Activated T-helper 17 cell treated with anti-CD3 and anti-CD28 coated beads, Interleukin-2, amount 50 U/mL, for 72 hours (primary cell): ENCODE measurements at regions not wholly inside any gene's neighbourhood (a gene's known extent, or its start where the extent isn't known, plus 50 kb on each side); places are given as distances from the start of the nearest gene placed in this dataset.
"Not testable (repeated sequence)": the region's sequence is repeated elsewhere in the genome, so short reads cannot be mapped to it uniquely, and the experiment has no call there.

ENCODE experiments used
- ATAC-seq: fragments of 150-1000 bp; cut with Tn5 transposase; replicated peaks from 2 replicates; pipeline ENCODE4 v1.10.0; 2021; ENCODE audit warnings: mild to moderate bottlenecking, moderate library complexity
- H3K27ac Mint-ChIP-seq: one replicate; pipeline ENCODE4 v1.8.0; 2022; ENCODE audit warnings: mixed read lengths
- H3K27me3 Mint-ChIP-seq: one replicate; pipeline ENCODE4 v1.8.0; 2022; ENCODE audit warnings: mixed read lengths
- H3K36me3 Mint-ChIP-seq: one replicate; pipeline ENCODE4 v1.8.0; 2022; ENCODE audit warnings: low read depth, mild to moderate bottlenecking, mixed read lengths
- H3K4me1 Mint-ChIP-seq: one replicate; pipeline ENCODE4 v1.8.0; 2022; ENCODE audit warnings: mixed read lengths
- H3K4me3 Mint-ChIP-seq: one replicate; pipeline ENCODE4 v1.8.0; 2022; ENCODE audit warnings: mild to moderate bottlenecking, mixed read lengths
- H3K9me3 Mint-ChIP-seq: one replicate; pipeline ENCODE4 v1.8.0; 2022; ENCODE audit warnings: mixed read lengths

DNA sequence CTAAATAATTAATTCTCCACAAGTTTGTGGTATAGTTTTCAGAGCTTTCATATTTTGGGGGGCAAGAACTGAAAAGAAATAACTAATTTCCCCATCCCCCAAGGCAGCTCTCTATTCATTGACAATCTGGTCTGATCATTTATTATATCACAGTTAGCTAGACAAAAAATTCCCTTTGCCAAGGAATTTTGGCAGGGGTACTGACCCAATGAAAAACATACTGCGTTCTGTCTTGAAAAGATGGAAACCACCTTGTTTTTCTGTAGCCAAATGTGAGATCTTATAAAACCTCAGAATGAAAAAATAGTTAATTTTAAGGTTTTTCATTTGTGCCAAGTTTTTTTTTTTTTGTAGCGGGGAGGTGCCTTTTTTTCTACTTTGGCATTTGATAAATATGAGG lies 1008.9 kb downstream of the EFNA5 start:
- Mint-ChIP-seq H3K4me3 (no peak overlapping the region), H3K9me3 (peaks cover 10% of the 10 kb centered on the region), H3K4me1 (no peaks in the 10 kb centered on the region), H3K36me3 (no peaks in the 10 kb centered on the region), H3K27ac (no peak overlapping the region), H3K27me3 (no peaks in the 10 kb centered on the region)
- no peak for ATAC-seq

DNA sequence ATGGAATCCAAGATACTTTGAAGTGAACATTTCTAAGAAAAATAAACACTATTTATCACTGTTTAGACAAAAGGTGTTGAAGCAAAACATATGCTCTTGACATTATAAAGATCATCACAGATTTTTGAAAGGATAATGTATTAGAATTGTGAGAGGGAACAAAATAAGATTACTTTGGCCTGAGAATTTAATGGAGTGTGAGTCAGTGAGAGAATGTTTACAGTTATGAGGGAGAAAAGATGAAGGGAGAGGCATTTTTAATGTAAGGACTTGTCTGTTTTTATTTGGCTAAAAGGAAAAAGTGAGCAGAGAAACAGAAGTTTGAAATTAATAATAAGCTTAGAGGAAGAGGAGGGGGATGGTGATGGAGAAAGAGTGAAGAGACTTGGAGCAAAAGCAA lies 1010.1 kb downstream of the EFNA5 start:
- peaks cover 10% of the 10 kb centered on the region for H3K9me3 Mint-ChIP-seq

DNA sequence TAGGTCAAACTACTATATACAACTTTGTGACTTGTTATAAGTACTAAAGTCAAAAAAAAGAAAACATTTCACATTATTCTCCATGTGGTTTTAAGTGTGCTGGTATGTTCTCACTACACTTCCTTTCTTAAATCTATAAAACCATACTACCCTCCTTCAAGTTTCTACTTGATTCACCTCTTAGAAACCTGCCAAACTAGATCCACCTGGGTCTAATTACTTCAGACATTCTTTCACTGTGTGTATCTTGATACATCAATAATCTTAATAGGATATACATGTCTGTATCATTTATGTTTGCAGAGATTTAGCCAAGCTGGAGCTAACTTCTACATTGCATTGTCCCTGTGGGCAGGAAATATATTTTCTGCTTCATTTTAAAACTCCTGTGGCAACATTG lies 1012.6 kb downstream of the EFNA5 start:
- no peak overlapping the region for H3K4me3 Mint-ChIP-seq
- H3K27ac Mint-ChIP-seq, result no peak overlapping the region
- no peaks in the 10 kb centered on the region for H3K27me3 Mint-ChIP-seq
- no peaks in the 10 kb centered on the region for H3K4me1 Mint-ChIP-seq
- no peaks in the 10 kb centered on the region for H3K36me3 Mint-ChIP-seq
- no peak for ATAC-seq
- H3K9me3 Mint-ChIP-seq, result peaks cover 13% of the 10 kb centered on the region

More for the DNA sequence above, 1010.1 kb downstream of the EFNA5 start:
- Mint-ChIP-seq H3K4me1 (no peaks in the 10 kb centered on the region), H3K4me3 (no peak overlapping the region), H3K27ac (no peak overlapping the region), H3K27me3 (no peaks in the 10 kb centered on the region), H3K36me3 (no peaks in the 10 kb centered on the region)
- no peak for ATAC-seq

DNA sequence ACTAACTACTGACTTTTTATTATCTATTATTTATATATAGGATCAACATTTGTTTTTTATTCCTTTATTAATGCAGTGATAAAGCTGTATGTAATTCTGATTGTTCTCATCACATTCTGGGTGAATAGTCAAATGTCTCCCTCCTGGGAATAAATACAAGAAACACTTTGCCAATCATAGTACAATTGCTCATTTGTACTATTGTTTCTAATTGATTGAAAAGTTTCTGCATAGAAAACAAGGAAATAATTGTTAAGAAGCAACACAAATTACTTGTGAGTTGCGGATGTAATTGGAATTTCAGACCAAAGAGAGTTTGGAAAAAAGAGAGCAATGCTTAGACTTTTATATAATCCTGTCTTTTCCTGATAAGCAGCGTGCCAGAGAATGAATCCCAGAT lies 1013.9 kb downstream of the EFNA5 start:
- H3K27me3 Mint-ChIP-seq, result no peaks in the 10 kb centered on the region
- H3K27ac Mint-ChIP-seq, result no peak overlapping the region
- peaks cover 17% of the 10 kb centered on the region for H3K9me3 Mint-ChIP-seq
- H3K4me1 Mint-ChIP-seq, result no peaks in the 10 kb centered on the region
- ATAC-seq, result no peak
- no peak overlapping the region for H3K4me3 Mint-ChIP-seq
- H3K36me3 Mint-ChIP-seq, result no peaks in the 10 kb centered on the region

DNA sequence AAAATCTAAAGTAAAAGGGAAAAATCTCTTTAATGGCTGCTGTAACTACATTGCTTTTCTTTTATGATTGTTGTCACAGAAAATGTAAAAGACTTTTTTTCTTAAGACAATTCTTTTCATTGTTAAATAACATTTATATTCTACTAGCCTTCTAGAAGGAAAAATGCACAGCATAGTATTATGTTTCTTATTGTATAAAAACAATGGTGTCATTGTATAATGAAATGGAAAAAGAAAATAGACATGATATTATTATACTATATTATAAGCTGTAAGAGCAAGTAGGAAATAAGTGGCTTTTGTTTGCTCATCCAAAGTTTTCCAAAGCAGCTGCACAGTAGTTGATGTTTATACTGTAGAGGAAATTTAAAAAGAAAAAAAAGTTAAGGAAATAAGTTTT lies 1021.7 kb downstream of the EFNA5 start:
- Mint-ChIP-seq H3K27ac (no peak overlapping the region), H3K9me3 (peaks cover 7% of the 10 kb centered on the region), H3K36me3 (no peaks in the 10 kb centered on the region), H3K4me1 (no peaks in the 10 kb centered on the region), H3K4me3 (no peak overlapping the region), H3K27me3 (no peaks in the 10 kb centered on the region)
- ATAC-seq, result no peak

DNA sequence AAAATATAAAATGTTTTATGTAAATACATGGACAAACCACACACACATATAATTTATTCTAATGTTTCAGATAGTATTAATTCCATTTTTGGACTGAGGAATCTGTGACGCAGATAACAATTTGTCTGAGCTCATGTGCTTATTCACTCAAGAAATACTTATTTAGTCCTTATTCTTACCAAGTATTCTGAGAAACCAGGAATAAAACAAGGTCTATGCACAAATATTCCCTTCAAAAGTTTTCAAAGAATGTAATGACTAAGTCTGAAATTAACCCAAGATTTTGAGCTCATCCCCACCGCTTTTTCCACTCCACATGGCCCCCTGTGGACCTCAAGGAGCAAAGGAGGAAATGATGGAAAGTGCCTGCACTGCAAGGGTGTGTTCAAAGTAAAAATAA lies 1022.3 kb downstream of the EFNA5 start:
- Mint-ChIP-seq H3K4me3 (no peak overlapping the region), H3K36me3 (no peaks in the 10 kb centered on the region), H3K27me3 (no peaks in the 10 kb centered on the region), H3K4me1 (no peaks in the 10 kb centered on the region), H3K9me3 (peaks cover 4% of the 10 kb centered on the region), H3K27ac (no peak overlapping the region)
- ATAC-seq, result no peak

DNA sequence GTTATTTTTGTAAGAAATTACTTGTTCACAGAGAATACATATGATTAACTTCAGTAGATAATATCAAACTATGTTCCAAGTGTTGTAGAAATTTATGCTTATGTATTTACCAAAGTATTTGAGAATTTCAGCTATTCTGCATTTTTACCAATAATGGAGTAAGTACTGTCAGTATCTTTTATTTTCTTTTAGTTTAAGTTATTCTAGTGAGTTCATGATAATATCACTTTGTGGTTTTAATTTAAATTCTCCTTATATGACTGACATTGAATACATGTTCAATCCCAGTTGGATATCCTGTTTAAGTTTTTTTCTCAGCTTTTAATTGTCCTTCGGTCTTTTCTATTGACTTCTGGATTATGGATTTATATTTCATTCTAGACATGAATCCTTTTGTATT lies 1024.6 kb downstream of the EFNA5 start:
- Mint-ChIP-seq H3K36me3 (no peaks in the 10 kb centered on the region), H3K9me3 (no peaks in the 10 kb centered on the region), H3K4me3 (no peak overlapping the region), H3K4me1 (no peaks in the 10 kb centered on the region), H3K27me3 (no peaks in the 10 kb centered on the region), H3K27ac (no peak overlapping the region)
- ATAC-seq, result no peak

DNA sequence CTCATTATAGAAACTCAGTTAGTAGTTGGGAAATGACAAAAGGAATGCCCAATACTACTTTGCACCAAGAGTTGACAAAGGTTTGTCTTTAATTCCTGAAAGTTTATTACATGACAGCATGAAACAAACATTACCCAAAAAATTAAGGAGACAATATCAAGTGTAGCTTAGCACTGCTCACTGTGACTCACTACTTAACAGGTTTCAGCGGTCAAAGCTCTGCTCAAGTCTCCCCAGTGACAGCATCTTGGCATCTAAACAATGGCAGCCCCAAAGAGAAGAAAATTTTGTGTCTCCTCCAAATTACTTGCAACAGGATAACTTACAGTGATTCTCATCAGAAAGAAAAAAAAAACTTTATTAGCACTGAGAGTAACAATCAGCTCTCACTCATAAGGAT lies 1030.2 kb downstream of the EFNA5 start:
- H3K9me3 Mint-ChIP-seq, result peaks cover 9% of the 10 kb centered on the region
- H3K27ac Mint-ChIP-seq, result no peak overlapping the region
- H3K4me3 Mint-ChIP-seq, result no peak overlapping the region
- no peak for ATAC-seq
- no peaks in the 10 kb centered on the region for H3K36me3 Mint-ChIP-seq
- H3K27me3 Mint-ChIP-seq, result no peaks in the 10 kb centered on the region
- no peaks in the 10 kb centered on the region for H3K4me1 Mint-ChIP-seq

DNA sequence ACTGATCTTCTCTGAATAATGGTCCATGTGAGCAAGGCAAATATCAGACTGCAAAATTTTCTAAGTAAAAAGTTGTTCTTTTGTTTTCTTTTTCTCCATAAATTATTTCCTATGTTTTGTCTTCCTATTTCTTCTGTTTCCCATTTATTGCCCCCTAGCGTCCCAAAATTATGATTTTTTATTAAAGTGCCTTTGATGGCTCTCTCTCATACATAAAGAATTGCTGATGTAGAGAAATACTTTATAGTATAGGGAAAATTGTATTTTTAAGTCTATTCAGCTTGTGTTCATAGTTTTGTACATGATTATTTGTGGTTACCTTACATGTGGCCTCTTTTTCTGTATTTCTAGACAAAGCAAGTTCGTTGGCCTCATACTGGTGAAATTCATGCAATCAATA lies 1031.2 kb downstream of the EFNA5 start:
- H3K36me3 Mint-ChIP-seq, result no peaks in the 10 kb centered on the region
- H3K27me3 Mint-ChIP-seq, result no peaks in the 10 kb centered on the region
- H3K4me3 Mint-ChIP-seq, result no peak overlapping the region
- no peak for ATAC-seq
- H3K27ac Mint-ChIP-seq, result no peak overlapping the region
- peaks cover 9% of the 10 kb centered on the region for H3K9me3 Mint-ChIP-seq
- H3K4me1 Mint-ChIP-seq, result no peaks in the 10 kb centered on the region

DNA sequence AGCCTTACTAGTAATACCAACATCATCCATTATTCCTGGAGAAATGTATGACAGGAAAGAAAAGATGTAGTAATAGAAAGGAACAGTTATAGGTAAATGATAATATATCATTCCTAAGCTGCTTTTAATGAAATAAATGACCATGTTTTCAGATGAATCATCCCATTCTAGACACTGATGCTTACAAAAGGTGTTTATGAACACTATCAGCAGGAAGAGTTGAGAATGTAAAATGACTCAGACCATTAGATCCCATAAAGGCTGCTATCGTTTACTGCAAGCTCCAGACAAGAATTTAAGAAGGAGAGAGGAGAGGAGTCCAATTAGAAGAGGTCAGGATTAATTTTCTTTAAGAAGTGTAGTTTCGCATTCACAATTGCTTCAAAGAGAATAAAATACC lies 1033.5 kb downstream of the EFNA5 start:
- Mint-ChIP-seq H3K36me3 (no peaks in the 10 kb centered on the region), H3K9me3 (peaks cover 9% of the 10 kb centered on the region), H3K27me3 (no peaks in the 10 kb centered on the region), H3K27ac (no peak overlapping the region), H3K4me3 (no peak overlapping the region), H3K4me1 (no peaks in the 10 kb centered on the region)
- no peak for ATAC-seq

DNA sequence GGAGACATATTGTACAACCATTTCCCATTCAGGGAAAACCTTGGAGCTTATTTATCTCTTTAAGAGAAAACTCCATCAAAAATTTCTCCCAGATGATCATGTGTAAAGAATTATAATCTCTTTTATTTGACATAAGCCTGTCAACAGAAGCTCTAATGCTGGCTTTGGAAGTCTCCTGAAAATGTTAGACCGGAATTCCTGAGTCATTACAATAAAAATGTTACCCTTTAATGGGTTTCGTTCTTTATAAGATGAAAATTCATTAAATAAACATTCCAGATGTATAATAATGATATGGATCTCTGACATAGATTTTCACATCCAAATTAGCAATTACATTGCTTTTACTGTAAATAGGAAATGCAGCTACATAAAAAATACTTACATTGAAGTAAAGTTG lies 1036.4 kb downstream of the EFNA5 start:
- ATAC-seq, result no peak
- no peaks in the 10 kb centered on the region for H3K27me3 Mint-ChIP-seq
- peaks cover 5% of the 10 kb centered on the region for H3K9me3 Mint-ChIP-seq
- H3K36me3 Mint-ChIP-seq, result no peaks in the 10 kb centered on the region
- H3K4me1 Mint-ChIP-seq, result no peaks in the 10 kb centered on the region
- no peak overlapping the region for H3K27ac Mint-ChIP-seq
- H3K4me3 Mint-ChIP-seq, result no peak overlapping the region

DNA sequence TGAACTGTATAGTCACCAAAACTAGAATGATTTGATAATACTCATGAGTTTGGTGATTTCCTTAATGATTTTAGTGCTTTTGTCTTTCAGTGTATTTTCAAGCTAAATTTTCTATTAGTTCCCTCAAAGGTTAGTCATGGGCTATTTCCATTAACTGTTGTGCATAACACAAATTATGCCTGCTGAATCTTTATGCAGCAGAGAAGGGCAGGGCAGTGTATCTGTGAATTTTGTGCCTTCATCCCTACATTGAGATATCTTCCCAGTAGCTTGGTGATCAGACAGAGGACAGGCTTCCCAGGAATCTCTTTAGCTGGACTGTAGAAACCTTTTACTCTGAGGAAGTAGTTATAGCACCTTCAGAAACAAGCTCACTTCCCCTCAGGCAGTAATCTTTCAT lies 1036.9 kb downstream of the EFNA5 start:
- H3K9me3 Mint-ChIP-seq, result peaks cover 5% of the 10 kb centered on the region
- no peaks in the 10 kb centered on the region for H3K27me3 Mint-ChIP-seq
- H3K4me3 Mint-ChIP-seq, result no peak overlapping the region
- H3K36me3 Mint-ChIP-seq, result no peaks in the 10 kb centered on the region
- H3K27ac Mint-ChIP-seq, result no peak overlapping the region
- no peaks in the 10 kb centered on the region for H3K4me1 Mint-ChIP-seq
- ATAC-seq, result no peak

DNA sequence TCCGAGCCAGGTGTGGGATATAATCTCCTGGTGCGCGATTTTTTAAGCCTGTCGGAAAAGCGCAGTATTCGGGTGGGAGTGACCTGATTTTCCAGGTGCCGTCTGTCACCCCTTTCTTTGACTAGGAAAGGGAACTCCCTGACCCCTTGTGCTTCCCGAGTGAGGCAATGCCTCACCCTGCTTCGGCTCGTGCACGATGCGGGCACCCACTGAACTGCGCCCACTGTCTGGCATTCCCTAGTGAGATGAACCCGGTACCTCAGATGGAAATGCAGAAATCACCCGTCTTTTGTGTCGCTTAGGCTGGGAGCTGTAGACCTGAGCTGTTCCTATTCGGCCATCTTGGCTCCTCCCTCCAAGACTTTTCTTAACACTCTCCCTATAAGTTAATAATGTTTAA lies 1042.3 kb downstream of the EFNA5 start:
- ATAC-seq, H3K27ac Mint-ChIP-seq, H3K9me3 Mint-ChIP-seq, H3K4me3 Mint-ChIP-seq, H3K36me3 Mint-ChIP-seq, H3K4me1 Mint-ChIP-seq, H3K27me3 Mint-ChIP-seq: not testable (repeated sequence)

DNA sequence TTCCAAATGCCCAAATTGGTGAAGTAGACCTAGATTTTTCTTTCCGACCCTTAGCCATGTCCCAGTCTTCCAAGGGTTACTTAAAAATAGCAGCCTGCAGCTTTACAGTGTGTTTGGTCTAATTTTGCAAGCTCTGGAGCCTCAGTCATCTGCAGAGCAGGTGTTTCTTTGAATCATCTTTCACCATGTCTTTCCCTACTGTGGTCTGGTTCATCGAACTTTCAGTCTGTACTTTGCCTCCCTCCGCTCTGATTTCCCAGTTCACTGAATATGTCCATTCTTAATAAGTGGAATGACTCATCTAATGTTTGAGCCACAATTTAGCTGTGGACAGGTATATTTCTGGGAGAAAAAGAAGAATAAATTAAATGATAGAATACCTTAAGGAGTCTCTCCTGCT lies 1060.7 kb downstream of the EFNA5 start:
- Mint-ChIP-seq H3K9me3 (peaks cover 6% of the 10 kb centered on the region), H3K4me3 (no peak overlapping the region), H3K27ac (no peak overlapping the region), H3K4me1 (no peaks in the 10 kb centered on the region), H3K36me3 (no peaks in the 10 kb centered on the region), H3K27me3 (no peaks in the 10 kb centered on the region)
- ATAC-seq, result no peak

DNA sequence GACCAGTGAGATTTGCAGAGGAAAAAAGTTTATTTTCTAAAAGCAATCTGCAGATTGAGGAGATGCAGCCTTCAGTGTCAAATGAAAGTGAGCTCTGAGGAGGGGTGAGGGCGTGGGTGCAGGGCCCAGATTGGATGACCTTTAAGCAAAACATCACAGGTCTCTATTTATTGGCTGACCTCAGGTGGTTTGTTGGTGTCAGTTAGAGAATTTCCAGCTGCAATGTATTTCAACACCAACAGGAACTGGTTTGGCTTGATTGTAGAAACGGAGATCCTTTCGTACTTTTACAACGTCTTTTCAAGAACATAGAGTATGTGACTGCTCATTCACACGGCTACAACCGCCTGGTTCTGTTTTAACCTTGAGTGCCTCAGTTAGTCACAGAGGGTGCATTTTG lies 1069.1 kb downstream of the EFNA5 start:
- Mint-ChIP-seq H3K9me3 (no peaks in the 10 kb centered on the region), H3K27ac (no peak overlapping the region), H3K4me3 (no peak overlapping the region), H3K36me3 (no peaks in the 10 kb centered on the region), H3K4me1 (no peaks in the 10 kb centered on the region), H3K27me3 (no peaks in the 10 kb centered on the region)
- no peak for ATAC-seq

DNA sequence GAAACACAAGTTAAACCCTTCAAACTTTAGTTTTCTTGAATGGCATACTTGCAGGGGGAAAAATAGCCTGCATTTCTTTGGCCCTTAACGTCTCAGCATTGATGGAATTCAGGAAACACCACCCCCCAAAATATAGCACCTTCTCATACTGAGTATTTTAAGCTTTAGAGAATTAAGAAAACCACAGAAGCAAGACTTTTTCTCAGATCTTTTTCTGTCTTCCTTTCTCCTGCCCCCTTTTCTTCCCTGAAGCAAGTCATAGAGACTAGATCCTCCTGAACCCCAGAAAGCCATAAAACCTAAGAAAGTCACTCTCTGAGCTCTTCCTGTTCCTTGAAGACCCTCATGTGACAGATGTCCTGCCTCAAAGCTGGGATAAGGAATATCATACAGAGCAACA lies 1069.9 kb downstream of the EFNA5 start:
- no peaks in the 10 kb centered on the region for H3K4me1 Mint-ChIP-seq
- no peak for ATAC-seq
- H3K27ac Mint-ChIP-seq, result no peak overlapping the region
- H3K4me3 Mint-ChIP-seq, result no peak overlapping the region
- peaks cover 2% of the 10 kb centered on the region for H3K9me3 Mint-ChIP-seq
- H3K36me3 Mint-ChIP-seq, result no peaks in the 10 kb centered on the region
- no peaks in the 10 kb centered on the region for H3K27me3 Mint-ChIP-seq
